ENCODE measurements at regions not wholly inside any gene's neighbourhood (a gene's known extent, or its start where the extent isn't known, plus 50 kb on each side); places are given as distances from the start of the nearest gene placed in this dataset.

GRCh38 chr13:109836629-109837607, 50.5 kb upstream of the IRS2 start:
- Histone ChIP-seq H3K9me3 (ENCODE audit: control insufficient read depth in 3 of 3, low read length in 3 of 3) (no peaks in the 10 kb centered on the region), H3K4me3 (ENCODE audit: low read length in 3 of 3) (no peak overlapping the region), H3K9ac (ENCODE audit: low read depth in 1 of 3, low read length in 3 of 3) (no peak overlapping the region), H3K4me1 (ENCODE audit: control insufficient read depth in 3 of 3, insufficient read depth in 3 of 3, low read length in 3 of 3) (peaks cover 3 to 7% (median 7%) of the 10 kb centered on the region in 3 donors), H3K36me3 (ENCODE audit: control insufficient read depth in 3 of 3, insufficient read depth in 3 of 3, low read length in 3 of 3) (no peaks in the 10 kb centered on the region), H3K27me3 (ENCODE audit: control insufficient read depth in 3 of 3, insufficient read depth in 3 of 3, low read length in 3 of 3) (peaks cover 0 to 5% (median 0%) of the 10 kb centered on the region in 3 donors), H3K27ac (ENCODE audit: low read depth, low read length) (no peak overlapping the region)

Data from skeletal muscle tissue (tissue), 3 donors.